ENCODE measurements at regions not wholly inside any gene's neighbourhood (a gene's known extent, or its start where the extent isn't known, plus 50 kb on each side); places are given as distances from the start of the nearest gene placed in this dataset.

GRCh38 chr3:124447845-124448244 lies 282.4 kb upstream of the UMPS start:
- TF ChIP-seq POLR2A (IDR thresholded peaks at IDR 0.05) (no peak), CTCF (IDR thresholded peaks at IDR 0.05) (no peak), EP300 (IDR thresholded peaks at IDR 0.05) (no peak)

Data from stomach (tissue), 4 donors.